ENCODE measurements at regions not wholly inside any gene's neighbourhood (a gene's known extent, or its start where the extent isn't known, plus 50 kb on each side); places are given as distances from the start of the nearest gene placed in this dataset.
A peak's percentile ranks its signal among the peaks of the same experiment; 100 is the strongest.

DNA sequence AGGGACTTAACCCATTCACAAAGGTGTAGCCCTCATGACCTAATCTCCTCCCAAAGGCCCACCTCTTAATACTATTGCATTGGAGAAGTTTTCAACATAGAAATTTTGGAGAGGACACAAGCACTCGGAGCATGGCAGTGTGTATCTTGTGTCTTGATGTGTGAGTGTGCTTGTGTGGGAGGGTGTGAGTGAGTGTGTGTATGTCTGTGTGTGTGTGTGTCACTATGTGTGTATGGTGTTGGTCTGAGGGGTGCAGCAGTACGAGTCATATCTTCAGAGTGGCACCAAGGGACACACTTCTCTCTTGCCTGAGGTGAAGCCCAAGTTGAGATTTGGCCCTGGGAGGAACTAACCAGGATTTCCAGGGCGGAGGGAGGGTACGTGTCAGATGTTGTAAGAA is 73.7 kb downstream of the NAV1 start:
- DNase-seq, result no peak

DNA sequence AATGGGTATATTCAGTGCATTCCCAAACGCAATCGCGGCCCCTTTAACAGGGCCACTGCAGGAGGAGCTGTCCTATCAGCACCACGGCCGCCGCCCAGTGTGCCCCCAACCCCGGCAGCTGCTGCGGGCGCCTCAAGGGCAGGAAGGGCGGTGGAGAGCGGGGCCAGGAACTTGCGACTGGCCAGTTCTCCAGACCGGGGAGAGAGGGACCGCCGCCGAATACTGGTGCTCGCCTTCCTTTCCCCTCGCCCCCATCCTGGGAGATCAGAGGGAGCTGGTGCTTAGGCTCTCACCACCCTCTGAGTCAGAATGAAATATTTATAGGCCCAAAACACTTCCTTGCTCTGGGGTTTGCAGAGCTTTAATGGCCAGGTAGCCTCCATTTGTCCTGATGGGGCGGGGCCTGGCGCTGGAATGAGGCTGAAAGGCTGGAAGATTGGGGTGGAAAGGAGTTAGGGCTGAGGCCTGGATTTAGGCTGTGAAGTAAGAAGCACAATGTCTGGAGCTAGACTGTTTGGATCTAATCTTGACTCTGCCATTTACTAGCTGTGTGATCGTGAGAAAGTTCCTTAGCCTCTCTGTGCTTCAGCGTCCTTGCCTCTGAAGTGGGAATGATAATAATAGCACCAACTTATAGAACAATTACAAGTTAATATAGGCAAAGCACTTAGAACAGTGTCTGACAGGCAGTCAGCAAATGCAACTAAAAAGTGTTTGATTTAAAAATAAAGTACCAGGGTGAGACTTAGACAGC is 75.5 kb downstream of the NAV1 start:
- peak; percentile 92 for DNase-seq

DNA sequence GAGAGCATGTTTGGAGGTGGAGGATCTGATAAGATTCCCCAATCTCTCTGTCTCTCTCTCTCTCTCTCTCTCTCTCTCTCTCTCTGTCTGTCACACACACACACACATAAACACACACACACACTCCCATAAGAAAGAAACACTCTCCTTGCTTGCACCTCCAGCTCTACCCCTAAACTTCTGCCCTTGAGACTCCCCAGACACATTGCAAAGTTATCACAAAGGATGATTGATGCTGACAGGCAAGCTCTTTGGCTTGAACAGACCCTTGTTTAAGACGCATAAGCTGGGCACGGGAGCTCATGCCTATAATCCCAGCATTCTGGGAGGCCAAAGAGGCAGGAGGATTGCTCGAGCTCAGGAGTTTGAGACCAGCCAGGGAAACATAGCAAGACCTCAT is 78.2 kb downstream of the NAV1 start:
- DNase-seq, result no peak

DNA sequence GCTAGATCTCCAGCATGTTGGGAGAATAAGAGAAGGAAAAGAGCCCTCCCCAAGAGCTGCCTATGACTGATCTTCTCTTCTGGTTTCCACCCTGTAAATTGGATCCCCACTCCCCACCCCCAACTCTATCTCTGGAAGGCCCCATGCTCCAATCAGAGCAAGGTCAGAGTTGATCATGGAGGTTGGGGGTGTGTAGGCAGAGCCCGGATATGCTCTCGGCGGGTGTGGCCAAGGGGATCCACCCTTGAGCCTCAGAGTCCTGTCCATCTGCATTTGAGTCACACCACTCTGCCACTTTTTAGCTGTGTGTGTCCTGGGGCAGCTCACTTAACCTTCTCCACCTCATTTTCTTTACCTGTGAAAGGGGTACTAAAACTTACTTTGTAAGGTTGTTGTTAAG is 79.5 kb downstream of the NAV1 start:
- no peak for DNase-seq

DNA sequence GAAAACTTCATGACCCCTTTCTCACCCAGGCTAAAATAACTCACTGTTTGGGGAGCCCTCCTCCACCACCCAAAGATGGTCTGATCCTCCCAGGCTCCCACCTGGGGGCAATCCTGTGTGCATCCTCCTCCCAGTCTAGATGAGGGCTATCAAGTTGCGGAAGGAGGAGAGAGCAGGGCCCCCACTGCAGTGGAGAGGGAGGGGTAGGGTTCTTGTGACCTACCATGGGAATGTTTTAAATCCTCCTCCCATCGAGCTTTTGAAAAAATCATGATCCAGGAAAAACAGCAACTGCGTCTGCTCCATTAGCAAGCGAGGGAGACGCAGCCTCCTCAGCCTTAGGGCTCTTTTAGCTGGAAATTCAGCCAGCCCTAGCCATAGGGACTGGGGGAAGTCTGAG is 80.0 kb downstream of the NAV1 start:
- DNase-seq, result no peak

DNA sequence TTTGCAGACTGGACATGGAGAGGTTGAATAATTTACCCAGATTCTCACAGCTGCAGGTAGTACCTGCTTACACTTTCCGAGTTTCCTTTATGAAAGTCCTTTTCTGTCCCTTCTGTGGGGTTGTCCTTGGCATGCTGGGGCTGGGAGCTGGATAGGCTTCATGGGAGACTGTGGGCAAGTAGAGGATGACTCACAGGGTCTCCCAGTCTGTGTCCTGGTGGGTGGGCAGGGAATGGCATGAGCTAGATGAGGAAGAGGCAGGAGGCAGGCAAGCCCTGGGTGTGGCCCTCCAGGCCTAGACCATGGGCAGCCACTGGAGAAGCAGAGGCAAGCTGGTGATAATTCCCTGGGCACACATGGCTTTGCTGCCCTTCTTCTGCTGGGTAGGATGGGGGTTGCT is 80.6 kb downstream of the NAV1 start:
- no peak for DNase-seq

DNA sequence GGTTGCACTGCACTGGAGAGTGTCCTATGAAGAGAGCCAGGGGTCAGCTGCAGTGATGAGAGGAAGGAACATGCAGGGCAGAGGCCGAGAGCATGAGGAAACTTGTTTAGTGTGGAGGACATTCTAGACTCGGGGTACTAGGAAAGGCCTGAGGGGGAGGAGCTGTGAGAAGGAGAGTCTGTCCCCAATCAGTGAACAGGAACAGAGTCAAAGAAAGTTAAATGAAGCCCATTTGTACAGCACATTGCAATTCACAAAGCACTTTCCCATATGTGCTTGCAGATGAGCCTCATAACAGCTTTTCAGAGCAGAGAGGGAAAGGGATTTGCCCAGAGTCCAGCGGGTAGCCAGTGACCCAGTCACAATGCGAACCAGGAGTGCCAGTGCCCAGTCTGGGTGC is 83.4 kb downstream of the NAV1 start:
- DNase-seq, result no peak

DNA sequence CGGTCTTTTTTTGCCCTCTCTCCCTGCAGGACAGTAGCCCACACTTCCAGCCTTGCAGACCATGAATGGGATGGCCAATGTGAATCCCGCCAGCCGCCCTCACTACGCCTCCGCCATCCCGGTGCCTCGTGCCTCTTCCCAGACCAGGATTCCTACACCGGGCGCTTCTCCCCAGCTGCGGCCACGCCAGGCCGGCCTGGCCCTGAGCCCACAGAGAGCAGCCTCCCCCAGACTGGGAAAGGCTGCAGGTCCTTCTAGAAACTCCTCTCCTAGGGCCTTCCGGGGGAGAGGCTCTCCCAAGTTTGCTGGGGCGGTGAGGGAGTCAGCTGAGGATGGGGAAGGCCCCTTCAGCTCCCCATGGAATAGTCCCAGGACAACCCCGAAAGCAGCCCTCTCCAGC is 83.9 kb downstream of the NAV1 start:
- no peak for DNase-seq

DNA sequence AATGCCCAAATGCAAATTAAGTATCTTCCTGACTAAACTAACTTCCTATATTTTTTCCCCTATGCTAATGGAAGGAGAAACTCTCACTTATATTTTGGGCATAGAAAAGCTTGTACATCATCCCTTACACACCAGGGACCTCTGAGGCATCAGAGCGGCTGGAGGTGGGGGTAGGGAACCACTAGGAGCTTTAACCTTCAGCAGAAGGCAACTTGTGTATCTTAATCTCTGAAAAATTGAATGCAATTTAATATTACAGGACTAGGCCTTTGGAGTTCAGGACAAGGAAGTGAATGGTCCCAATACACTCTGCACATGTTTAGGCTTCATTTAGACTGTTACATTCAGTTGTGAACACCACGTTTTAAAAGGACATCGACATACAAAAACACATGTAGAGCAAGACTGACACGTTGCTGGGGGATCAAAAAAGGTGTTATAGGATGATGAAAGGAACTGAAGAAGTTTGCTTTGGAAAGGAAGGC is 85.9 kb downstream of the NAV1 start:
- DNase-seq, result no peak

DNA sequence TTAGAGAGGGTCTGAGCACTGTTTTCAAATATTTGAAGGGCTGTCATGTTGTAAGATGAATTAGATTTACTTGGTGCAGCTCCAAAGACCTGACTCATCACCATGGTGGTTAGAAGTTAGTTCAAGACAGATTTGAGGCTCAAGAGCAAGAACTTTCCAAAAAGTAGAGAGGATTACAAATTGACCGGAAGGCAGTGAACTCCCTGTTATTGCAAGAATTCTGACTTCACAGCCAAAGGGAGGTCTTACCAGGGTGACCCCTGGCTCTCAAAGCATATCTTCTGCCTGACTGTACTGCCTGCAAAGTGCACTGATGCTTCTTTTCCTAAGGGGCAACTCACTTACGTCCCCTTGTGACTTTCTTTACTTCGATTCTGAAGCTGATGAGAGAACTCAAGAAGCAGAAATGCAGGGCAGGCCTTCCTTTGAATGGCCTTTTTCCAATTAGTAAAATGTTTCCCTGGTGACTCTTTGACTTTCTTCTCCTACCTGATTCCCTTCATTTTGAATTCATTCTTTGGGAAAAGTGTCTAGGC is 86.4 kb downstream of the NAV1 start:
- no peak for DNase-seq

DNA sequence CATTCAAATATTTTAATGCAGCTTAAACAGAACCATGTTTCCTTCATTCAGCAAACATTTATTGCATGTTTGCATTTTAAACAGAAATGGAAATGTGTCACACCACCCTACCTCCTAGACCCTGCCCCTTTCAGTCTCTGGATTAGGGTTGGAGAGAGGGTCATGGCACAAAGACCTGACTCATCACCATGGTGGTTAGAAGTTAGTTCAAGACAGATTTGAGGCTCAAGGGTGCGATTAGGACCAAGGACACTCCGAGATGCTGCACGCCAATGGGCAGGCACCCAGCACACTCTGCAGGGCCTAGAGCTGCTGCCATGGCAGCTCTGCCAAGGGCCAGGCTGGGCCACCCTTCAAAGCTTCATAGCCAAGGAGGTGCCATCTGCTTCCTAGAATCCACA is 86.9 kb downstream of the NAV1 start:
- DNase-seq, result no peak

DNA sequence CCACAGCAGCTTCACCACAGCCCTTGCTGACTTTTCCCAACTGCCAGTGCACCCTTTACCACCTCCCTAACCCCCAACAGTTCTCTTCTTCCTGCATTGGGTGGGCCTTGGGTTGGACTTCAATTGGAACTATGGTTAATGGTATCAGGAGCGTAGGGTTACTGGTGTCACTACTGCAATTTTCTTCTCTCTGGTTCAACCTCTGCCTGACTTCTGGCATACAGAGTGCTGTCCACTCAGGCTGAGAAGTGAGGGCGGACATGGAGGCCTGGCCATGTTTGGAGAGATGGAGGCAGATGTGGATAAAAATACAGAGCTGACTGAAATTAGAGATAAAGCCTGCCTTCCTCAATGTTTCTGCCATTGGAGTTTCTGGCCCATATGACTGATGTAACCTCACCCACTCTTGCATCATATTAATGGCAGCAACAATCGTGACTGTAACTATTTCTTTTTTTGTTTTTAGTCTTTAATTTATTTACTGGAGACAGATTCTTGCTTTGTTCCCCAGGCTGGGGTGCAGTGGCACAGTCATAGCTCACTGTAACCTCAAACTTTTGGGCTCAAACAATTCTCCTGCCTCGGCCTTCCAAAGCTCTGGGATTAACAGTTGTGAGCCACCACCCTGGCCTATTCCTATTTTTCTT is 87.8 kb downstream of the NAV1 start:
- no peak for DNase-seq

DNA sequence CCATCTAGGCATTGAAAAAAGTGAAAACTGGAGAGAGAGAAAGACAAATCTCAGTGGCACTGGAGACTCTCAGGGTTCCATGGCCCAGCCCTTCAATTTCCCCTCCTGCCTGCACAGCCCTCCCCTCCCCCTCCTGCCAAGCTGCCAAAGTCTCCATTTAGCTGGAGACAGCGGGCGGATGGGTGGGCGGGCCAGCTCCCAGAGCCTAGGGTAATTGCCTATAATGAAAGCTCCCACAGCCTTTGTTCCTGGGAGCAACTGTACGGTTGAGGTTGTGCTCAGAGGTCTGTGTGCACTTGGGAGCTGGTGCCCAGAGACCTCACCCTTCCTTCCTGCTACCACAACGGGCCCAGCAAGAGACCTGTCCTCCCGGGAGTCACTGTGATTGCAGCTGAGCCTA is 89.6 kb downstream of the NAV1 start:
- no peak for DNase-seq

DNA sequence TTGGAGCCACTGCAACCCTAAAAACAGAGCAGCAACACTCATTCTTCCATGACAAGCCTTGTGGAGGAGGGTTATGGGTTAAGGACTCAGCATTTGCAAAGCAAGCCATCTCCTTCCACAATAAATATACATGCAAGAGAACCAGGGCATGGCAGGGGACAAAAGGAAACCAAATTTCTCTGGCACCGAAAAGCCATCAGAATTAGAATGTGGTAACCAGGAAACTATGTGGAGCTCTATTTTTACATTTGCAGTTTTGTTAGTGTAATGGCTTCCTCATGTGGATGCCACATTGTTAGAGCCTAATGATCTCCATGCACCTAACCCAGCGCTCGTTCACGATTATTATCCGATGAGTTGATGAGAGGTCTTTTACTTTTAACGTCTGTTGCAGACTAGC is 91.7 kb downstream of the NAV1 start:
- DNase-seq, result no peak

DNA sequence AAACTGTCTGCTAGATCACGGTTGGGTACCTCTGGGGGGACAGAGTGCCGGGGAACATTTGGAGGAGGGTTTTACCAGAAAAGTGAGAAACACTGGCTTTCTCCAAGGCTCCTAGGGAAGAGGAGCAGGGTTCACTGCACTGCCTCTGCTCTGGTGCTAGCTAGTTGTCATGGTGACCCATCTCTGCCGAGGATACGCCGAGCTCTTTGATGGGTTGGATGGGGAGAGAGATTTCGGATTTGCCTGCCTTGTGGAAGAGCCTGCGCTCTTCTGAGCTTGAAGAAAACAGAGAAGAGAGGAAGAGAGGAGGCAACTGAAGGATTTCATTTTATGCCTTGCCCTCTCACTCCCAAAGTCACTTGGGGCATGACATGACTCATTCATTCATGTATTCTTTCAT is 92.1 kb downstream of the NAV1 start:
- no peak for DNase-seq

DNA sequence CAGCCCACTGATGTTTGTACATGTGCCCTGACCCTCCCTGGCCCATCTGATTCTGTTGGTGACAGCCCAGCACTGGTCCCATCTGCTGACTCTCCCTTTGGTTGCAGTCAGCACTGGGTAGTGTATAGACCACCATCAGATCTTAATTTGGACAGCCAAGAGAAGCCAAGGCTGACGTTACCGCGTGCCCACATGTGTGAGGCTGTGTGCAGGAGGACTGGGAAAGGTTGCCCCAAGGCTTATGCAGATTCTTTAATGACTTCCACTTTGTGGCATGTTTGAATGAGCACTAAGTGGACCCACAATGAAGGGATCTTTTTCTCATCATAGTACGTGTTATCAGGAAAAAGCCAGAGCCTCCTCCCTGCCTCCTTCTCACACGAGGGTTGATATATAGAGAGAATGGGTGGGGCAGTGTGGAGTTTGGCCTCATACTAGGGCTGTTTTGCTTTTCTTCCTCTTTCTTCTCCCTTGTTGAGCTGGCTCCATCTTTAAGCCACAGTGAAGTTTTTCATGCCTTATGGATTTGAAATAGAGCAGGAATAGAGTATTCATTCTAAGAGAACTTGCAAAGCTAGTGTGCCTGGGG is 93.5 kb downstream of the NAV1 start:
- DNase-seq, result no peak

DNA sequence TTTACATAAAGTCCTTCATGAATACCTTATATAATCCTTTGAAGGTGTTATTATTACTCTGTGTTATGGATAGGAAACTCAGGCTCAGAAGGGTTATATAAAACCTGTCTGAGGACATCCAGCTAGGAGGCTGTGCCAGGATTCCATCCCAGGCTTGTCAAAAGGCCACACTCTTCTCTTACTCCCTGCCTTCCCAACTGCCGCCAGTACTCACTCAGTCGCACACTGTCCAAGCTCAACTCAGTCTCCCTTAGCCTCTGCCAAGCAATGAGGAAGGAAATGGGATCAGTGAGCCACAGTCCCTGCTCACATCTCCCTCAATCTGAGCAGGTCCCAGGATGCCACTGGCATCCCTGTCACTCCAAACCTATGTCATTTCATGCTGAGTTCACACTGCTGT is 94.4 kb downstream of the NAV1 start:
- no peak for DNase-seq

DNA sequence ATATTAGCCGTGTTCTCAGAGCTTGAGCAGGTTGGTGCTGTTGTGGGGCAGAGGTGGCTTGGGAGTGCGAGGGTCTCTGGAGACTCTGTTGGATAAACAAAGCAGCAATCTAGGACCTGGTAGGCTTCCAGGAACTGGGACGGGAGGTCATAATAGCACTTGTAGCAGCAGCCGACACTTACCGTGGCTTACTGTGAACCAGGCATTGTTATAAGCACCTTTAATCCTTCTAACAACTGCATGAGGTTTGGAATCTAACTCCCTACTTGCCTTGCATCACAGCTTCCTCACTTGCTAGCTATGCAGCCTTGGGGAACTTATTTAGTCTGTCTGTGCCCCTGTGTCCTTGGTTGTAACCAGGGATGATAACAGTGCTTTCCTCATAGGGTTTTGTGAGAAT is 94.9 kb downstream of the NAV1 start:
- no peak for DNase-seq

DNA sequence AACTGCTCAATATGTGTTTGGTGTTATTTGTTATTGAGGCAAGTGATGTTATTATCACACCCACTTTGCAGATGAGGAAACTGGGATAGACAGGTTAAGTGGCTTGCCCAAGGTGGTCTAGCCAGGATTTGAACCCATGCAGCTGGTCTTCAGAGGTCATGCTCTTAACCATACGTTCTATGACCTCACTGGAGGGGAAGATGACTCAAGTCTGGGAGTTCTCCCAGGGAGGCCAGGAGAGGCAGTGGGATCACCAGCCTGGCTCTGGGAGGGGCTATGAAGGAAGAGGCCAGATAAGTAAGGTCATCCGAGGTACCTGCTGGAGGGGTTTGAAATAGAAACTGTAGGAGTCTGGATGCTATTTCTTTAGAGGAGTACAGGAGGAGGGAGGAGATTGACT is 95.3 kb downstream of the NAV1 start:
- no peak for DNase-seq

DNA sequence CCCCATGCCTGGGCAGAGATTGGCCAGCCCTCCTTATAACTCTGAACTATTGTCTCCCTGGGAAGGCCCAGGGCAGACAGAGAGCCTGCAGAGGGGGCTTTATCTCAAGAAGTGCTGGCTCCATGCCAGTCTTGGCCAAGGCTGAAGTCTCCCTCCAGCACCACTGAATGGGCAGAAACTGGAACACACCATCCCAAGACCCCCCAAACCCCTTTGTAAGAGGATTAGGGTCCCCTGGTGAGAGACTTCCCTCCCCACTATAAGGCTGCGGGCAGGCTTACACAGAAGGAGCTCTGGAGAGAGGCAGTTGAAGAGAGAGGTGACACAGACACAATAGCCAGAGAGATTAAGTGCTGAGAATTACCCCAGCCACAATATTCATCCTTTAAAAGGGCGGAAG is 97.2 kb downstream of the NAV1 start:
- DNase-seq, result no peak

DNA sequence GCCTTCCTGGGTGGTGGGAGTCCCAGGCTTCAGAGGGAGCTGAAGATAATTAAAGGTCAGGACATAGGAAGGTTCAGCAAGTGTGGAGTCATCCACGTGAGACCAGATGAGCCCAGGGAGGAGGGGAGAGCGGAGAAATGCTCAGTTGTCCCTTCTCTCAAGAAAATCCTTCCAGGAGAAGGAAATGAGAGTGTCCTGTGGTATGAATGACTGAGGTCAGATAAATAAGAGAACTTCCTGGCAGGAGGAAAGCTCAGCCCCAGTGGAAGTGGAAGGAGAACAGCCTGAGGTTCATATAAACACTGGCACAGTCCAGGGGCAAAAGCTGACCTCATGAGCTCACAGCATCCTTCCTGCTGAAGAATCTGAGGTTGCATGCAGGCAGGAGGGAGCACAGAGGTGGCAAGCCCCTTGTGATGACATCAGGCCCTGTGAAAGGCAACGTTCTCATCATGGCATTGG is 97.6 kb downstream of the NAV1 start:
- no peak for DNase-seq

DNA sequence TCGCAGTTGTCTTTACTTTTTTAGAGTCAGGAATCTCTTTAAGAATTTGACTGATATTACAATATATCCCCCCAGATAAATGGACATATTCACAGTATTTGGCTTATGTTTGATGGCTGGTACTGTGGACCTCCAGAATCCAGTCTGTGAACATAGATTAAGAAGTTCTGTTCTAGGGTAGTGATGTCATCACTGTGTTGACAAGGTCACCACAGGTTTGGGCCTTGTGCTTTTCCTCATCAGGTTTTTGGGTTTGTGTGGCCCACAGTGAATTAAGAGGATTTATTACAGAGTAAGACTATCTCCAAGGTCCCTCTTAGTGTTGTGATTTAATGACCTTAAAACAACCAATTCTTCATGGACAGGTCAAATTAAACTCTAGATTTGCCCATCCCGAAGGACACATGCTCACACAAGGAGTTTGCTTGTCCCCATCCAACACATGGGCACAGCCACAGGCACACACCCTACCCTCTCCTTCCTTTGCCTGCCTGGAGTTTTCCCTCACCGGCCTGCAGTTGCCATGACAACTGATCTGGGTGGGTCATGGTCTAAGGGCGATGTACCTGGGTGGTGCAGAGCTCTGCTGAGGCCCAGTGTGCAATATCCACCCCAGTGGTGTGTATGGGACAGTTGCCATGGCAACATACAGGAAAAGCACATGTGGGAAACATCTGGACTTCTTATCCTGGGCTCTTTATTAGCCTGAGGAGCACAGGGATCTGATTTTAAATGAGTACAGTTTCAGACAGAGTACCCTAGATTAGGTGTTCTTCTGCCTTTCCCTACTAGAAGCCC is 98.6 kb downstream of the NAV1 start:
- DNase-seq, result no peak

DNA sequence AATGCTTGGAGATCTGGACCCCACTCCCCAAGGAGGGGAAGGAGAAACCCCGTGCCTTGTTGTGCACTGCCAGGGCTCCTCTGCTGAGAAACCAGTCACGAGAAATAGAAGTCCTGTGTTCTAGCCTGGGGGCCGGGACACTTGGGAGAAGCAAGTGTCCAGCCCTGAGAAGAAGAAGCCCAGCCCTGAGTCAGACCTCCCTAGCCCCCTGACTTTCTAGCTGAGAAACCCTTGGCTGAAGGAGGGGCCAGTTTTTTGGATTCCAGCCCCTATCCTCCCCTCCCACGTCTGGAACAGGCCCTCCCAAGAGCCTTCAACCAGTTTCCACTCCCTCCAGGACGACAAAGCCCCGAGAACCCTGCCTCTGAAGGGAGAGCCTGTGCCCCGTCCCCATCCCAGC is 100.5 kb downstream of the NAV1 start:
- DNase-seq, result no peak
